ENCODE measurements at regions not wholly inside any gene's neighbourhood (a gene's known extent, or its start where the extent isn't known, plus 50 kb on each side); places are given as distances from the start of the nearest gene placed in this dataset.

DNA sequence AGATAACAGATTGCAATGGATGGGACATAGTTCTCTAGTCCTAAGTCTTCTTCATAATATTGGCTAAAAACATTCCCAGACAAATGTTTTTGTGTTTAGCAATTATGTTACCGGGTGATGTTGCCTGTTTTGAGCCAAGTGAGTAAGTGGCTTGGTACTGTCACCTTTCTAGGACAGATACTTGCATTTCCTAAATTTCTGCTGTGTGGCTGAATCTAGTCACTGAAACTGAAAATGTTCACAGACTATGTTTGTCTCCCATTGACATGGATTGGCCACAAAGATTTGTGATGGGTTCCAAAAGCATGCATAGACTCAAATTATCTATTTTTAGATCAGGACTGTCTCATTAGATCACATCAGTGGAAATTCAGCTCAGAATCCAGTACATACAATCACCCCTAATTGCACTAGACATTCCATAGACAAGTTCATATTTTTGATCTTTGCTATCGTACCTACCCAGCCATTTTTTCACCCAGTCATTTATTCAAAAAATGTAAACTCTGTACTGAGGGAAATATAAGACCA, 1222.1 kb upstream of the AUTS2 start:
- DNase-seq (no peak), ATAC-seq (no peak)
- H3K4me3 Mint-ChIP-seq = no peak overlapping the region
- H3K27ac Mint-ChIP-seq = no peak overlapping the region
- H3K36me3 Mint-ChIP-seq = peaks cover 8% of the 10 kb centered on the region
- Histone ChIP-seq H3K9me3 (ENCODE audit: control insufficient read depth, insufficient read depth, low read length) (peaks cover 2% of the 10 kb centered on the region), H3K4me1 (ENCODE audit: control insufficient read depth, insufficient read depth, low read length) (no peaks in the 10 kb centered on the region), H3K36me3 (ENCODE audit: control insufficient read depth, insufficient read depth, low read length) (no peaks in the 10 kb centered on the region), H3K27me3 (ENCODE audit: control insufficient read depth, insufficient read depth, low read length) (no peaks in the 10 kb centered on the region), H3K4me3 (ENCODE audit: low read length) (no peak overlapping the region), H3K27ac (ENCODE audit: low read length) (no peak overlapping the region)
- no peaks in the 10 kb centered on the region for H3K4me1 Mint-ChIP-seq
- H3K27me3 Mint-ChIP-seq (ENCODE audit: low read depth in 2 of 2) = no peaks in the 10 kb centered on the region
- WGBS (ENCODE audit: insufficient coverage) = 85% methylated on average over 2 of the region's 2 CpGs
- TF ChIP-seq, protein P1, sequence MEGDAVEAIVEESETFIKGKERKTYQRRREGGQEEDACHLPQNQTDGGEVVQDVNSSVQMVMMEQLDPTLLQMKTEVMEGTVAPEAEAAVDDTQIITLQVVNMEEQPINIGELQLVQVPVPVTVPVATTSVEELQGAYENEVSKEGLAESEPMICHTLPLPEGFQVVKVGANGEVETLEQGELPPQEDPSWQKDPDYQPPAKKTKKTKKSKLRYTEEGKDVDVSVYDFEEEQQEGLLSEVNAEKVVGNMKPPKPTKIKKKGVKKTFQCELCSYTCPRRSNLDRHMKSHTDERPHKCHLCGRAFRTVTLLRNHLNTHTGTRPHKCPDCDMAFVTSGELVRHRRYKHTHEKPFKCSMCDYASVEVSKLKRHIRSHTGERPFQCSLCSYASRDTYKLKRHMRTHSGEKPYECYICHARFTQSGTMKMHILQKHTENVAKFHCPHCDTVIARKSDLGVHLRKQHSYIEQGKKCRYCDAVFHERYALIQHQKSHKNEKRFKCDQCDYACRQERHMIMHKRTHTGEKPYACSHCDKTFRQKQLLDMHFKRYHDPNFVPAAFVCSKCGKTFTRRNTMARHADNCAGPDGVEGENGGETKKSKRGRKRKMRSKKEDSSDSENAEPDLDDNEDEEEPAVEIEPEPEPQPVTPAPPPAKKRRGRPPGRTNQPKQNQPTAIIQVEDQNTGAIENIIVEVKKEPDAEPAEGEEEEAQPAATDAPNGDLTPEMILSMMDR (IDR thresholded peaks at IDR 0.05) = no peak
- intact Hi-C loops (cut with micrococcal nuclease) = no loop called here
- H3K9me3 Mint-ChIP-seq = peaks cover 11 to 12% of the 10 kb centered on the region in 2 donors

DNA sequence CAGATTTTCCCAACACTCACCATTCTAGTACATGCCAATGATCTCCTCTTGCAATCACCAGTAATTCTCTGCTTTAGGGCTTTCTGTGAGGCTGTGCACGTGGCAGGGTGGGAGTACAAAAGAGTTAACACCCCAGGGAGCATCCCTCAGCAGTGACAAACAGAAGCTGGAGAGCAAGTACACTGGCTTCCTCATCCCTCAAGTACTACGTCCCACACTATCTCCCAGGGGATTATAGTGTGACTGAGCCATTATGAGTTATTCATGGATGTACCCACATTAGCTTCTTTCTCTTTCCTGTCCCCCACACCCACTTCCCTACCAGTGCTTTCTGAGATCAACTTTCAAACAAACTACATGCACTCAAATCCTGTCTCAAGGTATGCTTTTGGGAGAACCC, 1216.5 kb upstream of the AUTS2 start:
- WGBS (ENCODE audit: insufficient coverage) = 29% methylated on average over 1 of the region's 2 CpGs
- DNase-seq = no peak
- Mint-ChIP-seq H3K9me3 (peaks cover 11 to 16% of the 10 kb centered on the region in 2 donors), H3K27ac (no peak overlapping the region), H3K36me3 (peaks cover 26% of the 10 kb centered on the region), H3K4me3 (no peak overlapping the region), H3K4me1 (no peaks in the 10 kb centered on the region), H3K27me3 (ENCODE audit: low read depth in 2 of 2) (no peaks in the 10 kb centered on the region)
- TF ChIP-seq, protein P1 (IDR thresholded peaks at IDR 0.05) = no peak
- no peak overlapping the region for H3K4me3 ChIP-seq (ENCODE audit: low read length)
- peaks cover 10% of the 10 kb centered on the region for H3K9me3 ChIP-seq (ENCODE audit: control insufficient read depth, insufficient read depth, low read length)
- intact Hi-C loops (cut with micrococcal nuclease) = no loop called here
- H3K27ac ChIP-seq (ENCODE audit: low read length) = no peak overlapping the region
- no peaks in the 10 kb centered on the region for H3K36me3 ChIP-seq (ENCODE audit: control insufficient read depth, insufficient read depth, low read length)
- ATAC-seq = no peak
- no peaks in the 10 kb centered on the region for H3K27me3 ChIP-seq (ENCODE audit: control insufficient read depth, insufficient read depth, low read length)
- no peaks in the 10 kb centered on the region for H3K4me1 ChIP-seq (ENCODE audit: control insufficient read depth, insufficient read depth, low read length)

DNA sequence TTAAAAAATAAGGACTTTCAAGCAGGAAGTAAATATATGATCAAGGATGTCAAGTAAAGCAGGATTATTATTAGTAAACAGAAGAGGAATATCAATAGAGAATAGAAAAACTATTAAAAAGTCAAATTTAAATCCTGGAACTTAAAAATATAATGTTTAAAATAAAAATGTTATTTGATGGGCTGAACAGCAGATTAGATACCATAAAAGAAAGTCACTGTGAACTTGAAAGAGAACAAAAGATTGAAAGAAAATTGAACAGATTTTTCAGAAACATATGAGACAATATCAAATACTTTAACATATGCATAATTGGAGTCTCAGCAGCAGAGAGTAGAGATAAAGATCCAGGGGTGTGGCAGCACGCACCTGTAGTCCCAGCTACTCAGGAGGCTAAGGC, 1213.7 kb upstream of the AUTS2 start:
- H3K4me3 ChIP-seq (ENCODE audit: low read length) = no peak overlapping the region
- H3K27me3 Mint-ChIP-seq (ENCODE audit: low read depth in 2 of 2) = no peaks in the 10 kb centered on the region
- no peaks in the 10 kb centered on the region for H3K36me3 ChIP-seq (ENCODE audit: control insufficient read depth, insufficient read depth, low read length)
- intact Hi-C loops (cut with micrococcal nuclease) = no loop called here
- no peaks in the 10 kb centered on the region for H3K4me1 ChIP-seq (ENCODE audit: control insufficient read depth, insufficient read depth, low read length)
- TF ChIP-seq, protein P1 (IDR thresholded peaks at IDR 0.05) = no peak
- no peaks in the 10 kb centered on the region for H3K4me1 Mint-ChIP-seq
- H3K9me3 Mint-ChIP-seq = peaks cover 13 to 27% of the 10 kb centered on the region in 2 donors
- ATAC-seq = no peak
- H3K4me3 Mint-ChIP-seq = no peak overlapping the region
- no peak overlapping the region for H3K27ac ChIP-seq (ENCODE audit: low read length)
- WGBS (ENCODE audit: insufficient coverage) = 90% methylated on average over 1 of the region's 1 CpG
- no peaks in the 10 kb centered on the region for H3K27me3 ChIP-seq (ENCODE audit: control insufficient read depth, insufficient read depth, low read length)
- H3K9me3 ChIP-seq (ENCODE audit: control insufficient read depth, insufficient read depth, low read length) = peaks cover 10% of the 10 kb centered on the region
- no peak for DNase-seq
- H3K27ac Mint-ChIP-seq = no peak overlapping the region
- peaks cover 22% of the 10 kb centered on the region for H3K36me3 Mint-ChIP-seq

DNA sequence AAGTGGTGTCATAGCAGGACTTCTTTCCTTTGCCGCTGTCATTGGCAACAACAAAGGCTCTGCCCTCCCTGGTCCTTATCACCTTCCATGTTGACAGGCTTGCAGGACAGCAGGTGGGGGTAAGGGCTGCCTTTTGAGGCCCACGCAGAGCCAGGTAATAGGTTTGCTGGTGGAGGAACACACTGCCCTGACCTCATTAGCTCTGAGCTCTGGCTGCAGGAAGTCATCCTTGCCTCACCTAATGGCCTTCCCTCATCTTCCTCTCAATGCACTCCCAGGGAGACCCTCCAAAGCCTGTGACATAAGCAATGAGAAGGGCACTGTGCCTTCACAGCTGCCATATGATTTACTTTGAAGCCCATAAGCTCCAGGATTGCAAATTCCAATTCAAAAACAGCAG, 1205.2 kb upstream of the AUTS2 start:
- no peak for ATAC-seq
- 39% methylated on average over 2 of the region's 2 CpGs for WGBS (ENCODE audit: insufficient coverage)
- H3K9me3 Mint-ChIP-seq = peaks cover 14 to 20% of the 10 kb centered on the region in 2 donors

More for the DNA sequence above, 1205.2 kb upstream of the AUTS2 start:
- Histone ChIP-seq H3K9me3 (ENCODE audit: control insufficient read depth, insufficient read depth, low read length) (peaks cover 5% of the 10 kb centered on the region), H3K36me3 (ENCODE audit: control insufficient read depth, insufficient read depth, low read length) (no peaks in the 10 kb centered on the region), H3K4me3 (ENCODE audit: low read length) (no peak overlapping the region), H3K4me1 (ENCODE audit: control insufficient read depth, insufficient read depth, low read length) (no peaks in the 10 kb centered on the region), H3K27me3 (ENCODE audit: control insufficient read depth, insufficient read depth, low read length) (no peaks in the 10 kb centered on the region), H3K27ac (ENCODE audit: low read length) (no peak overlapping the region)
- intact Hi-C loops (cut with micrococcal nuclease) = no loop called here
- Mint-ChIP-seq H3K4me3 (no peak overlapping the region), H3K27me3 (ENCODE audit: low read depth in 2 of 2) (no peaks in the 10 kb centered on the region), H3K27ac (no peak overlapping the region), H3K4me1 (no peaks in the 10 kb centered on the region), H3K36me3 (peaks cover 5% of the 10 kb centered on the region)
- TF ChIP-seq, protein P1 (IDR thresholded peaks at IDR 0.05) = no peak
- DNase-seq = no peak

Data from natural killer cell (primary cell).